AG08395 (cell line): ENCODE measurements at regions not wholly inside any gene's neighbourhood (a gene's known extent, or its start where the extent isn't known, plus 50 kb on each side); places are given as distances from the start of the nearest gene placed in this dataset.

ENCODE experiments used
- DNase-seq: peaks from one replicate; pipeline ENCODE4 v3.0.0; 2012; ENCODE audit warnings: mixed read lengths, low spot score

- no peak for DNase-seq
Observed at GRCh38 chr18:46411867-46412690, 244.9 kb downstream of the LOXHD1 start.

GRCh38 chr18:46412916-46413315, 244.1 kb downstream of the LOXHD1 start:
- no peak for DNase-seq

DNA sequence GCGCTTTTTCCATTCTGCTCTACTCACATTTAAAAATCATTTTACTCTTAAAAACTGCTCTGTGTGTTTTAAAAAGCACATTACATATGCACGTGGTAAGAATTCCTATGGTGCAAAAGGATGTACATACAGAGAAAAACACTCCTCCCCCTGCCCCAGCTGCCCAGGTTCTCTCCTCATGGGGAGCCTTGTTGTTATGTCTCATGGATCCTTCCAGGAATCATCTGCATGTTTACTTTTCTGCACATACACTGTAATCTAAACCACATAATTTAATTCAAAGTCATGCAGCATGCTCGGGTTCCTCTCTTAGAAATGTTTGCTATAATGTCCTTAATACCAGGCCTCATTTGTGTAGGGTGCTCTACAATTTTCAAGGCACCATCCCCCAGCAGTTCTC, 243.3 kb downstream of the LOXHD1 start:
- DNase-seq = no peak

GRCh38 chr18:46414863-46415262, 242.2 kb downstream of the LOXHD1 start:
- DNase-seq = no peak

- no peak for DNase-seq
Observed at GRCh38 chr18:46415532-46416252, 241.3 kb downstream of the LOXHD1 start.

DNA sequence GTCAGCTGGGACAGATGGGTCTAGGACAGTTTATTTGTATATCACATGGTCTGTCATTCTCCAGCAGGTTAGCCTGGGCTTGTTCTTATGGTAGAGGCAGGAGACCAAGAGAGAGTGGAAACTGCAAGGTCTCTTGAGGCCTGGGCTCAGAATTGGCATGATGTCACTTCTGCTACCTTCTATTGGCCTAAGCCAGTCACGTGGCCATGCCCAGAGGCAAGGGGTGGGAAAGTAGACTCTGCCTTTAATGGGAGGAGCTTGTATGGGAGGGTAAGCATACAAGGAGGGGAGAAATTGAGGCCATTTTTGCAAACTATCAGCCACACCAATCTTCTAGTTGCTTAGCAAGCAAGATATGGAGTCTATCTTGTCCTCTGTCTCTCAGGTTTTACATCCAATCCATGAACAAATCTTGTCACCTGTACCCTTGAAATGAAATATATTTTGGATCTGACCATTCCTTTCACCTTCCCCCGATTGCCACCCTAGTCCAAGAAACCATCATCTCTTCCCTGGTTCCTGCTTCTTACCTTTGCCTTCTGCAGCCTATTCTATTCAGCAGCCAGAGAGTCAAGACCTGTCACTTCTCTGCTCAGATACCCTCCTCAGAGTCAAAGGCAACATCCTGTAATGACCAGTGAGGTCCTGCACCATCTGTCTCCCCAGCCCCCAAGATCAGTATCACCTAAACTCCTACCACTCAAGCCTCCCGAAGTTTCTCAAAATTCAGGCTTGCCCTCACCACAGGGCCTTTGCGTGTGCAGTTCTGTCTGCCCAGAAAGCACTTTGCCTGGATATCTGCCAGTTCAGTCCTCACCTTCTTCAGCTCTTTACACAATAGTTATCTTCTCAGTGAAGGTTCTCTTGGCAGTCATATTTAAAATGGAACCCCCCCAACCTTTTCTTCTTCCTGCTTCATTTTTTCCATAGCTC, 240.0 kb downstream of the LOXHD1 start:
- no peak for DNase-seq

DNA sequence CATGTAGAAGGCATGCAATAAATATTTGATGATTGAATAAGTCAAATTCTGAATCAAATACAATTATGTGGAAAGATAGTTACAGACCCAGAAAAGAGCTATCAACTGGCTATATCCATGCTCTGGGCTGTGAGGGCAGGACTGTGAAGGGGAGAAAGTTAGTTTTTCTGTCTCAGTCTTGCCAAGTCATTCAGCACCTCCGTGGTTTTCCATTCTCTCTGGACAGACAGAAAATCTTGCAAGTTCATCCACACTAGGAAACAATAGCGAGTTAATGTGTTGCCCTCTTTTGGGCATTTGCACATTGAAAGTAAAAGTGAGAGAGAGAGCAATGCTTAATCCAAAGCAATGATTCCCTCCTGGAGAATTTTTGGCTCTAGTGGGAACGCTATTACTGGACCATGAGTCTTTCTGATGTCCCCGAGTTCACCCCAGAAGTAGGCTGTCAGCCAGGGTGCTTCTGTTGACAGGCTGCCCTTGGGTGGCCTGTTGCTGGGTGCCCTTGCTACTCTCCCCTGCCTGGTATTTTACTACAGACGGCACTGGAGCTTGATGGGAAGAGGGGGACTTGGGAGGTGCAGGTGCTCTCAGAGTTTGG, 238.3 kb downstream of the LOXHD1 start:
- no peak for DNase-seq

GRCh38 chr18:46419391-46420141, 237.5 kb downstream of the LOXHD1 start:
- DNase-seq = no peak

- no peak for DNase-seq
Observed at GRCh38 chr18:46421973-46422551, 235.0 kb downstream of the LOXHD1 start.

DNA sequence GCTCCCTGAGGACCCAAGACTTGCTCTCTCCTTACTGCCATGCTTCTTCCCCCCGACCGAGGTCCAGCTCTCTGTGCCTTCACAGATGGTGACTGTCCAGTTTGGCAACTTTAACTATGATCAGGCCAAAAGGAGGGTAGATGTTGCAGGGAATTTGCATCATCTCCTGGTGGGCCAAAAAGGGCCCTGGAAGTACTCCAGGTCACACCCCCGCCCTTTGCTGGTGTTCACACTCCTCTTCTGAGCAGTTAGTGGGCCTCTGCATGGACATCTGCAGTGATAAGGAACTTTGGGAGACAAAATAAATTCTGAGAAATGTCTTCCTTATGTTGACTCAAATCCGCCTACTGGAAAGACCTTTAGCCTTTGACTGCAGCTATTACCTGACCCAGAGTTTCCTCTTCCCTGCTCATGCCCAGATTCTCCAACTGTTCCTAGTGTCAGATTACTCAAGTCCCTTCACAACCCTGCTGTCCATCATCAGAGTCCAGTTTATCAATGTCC, 234.4 kb downstream of the LOXHD1 start:
- no peak for DNase-seq

DNA sequence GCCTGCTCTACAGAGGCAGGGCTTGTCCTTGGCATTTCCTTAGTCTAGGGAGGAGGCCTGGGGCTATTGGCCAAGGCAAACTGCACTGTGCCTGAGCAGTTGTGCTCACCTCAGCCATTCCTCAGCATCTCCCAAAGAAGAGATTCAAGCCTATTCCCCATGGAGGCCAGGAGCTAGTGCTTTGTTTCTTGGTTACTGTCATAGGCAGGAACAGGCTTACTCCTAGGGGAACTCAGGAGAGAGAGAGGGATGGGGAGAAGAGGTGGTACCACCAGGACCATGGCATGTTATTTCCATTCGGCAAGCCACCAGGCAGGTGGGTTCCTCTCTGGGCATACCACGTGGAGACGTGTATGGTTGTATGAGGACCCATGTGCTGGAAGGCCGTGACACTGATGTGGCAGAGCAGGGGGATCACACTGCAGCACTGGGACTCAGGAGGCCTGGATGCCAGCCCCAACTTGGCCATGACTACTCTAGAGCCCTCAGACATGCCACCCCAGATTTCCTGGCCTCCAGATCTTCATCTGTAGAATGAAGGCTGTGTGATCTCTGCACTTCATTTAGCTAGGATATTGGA, 233.7 kb downstream of the LOXHD1 start:
- no peak for DNase-seq

- no peak for DNase-seq
Observed at GRCh38 chr18:46424898-46425297, 232.1 kb downstream of the LOXHD1 start.

DNA sequence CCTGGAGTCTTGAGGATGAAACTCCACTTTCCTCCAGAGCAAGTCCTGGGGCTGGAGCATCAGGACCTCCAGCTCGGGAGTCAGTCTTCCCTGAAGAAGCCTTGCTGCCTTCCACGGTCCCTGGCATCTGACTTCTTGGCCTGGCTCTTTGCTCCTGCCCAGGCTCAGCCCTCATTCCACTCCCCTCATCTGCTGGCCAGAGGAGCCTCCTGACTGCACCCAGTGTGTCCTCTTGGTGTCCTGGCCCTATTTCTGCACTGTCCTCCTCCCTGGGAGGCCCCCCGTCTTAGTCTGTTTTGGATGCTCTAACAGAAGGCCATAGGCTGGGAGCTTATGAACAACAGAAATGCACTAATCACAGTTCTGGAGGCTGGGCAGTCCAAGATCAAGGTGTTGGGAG, 231.5 kb downstream of the LOXHD1 start:
- no peak for DNase-seq

GRCh38 chr18:46426021-46426678, 230.9 kb downstream of the LOXHD1 start:
- no peak for DNase-seq

DNA sequence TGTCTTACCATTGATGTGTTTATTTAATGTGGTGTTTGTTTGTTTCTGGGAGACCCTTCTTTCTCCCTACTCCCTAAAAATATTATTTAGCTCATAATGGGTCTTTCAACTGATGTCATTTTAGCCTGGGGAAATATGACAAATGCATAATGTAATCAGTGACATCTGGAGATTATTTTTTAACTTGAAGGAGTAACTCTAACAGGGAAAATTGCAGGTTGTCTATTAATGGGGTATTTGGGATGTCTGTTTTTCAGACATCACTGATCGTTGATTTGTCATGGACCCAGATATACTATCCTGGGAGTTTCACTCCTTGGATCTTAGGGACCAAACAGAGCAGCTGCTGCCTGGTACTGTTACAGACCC, 230.4 kb downstream of the LOXHD1 start:
- DNase-seq = no peak
